GM12874 (cell line): ENCODE measurements at regions not wholly inside any gene's neighbourhood (a gene's known extent, or its start where the extent isn't known, plus 50 kb on each side); places are given as distances from the start of the nearest gene placed in this dataset.

ENCODE experiments used
- TF ChIP-seq, protein P1 (sequence below): IDR thresholded peaks from 2 replicates; pipeline ENCODE4 v1.5.1; 2011; ENCODE audit warnings: low read depth, mild to moderate bottlenecking, control low read depth, low read length, moderate library complexity; ENCODE audit not compliant: insufficient read depth

- TF ChIP-seq, protein P1, sequence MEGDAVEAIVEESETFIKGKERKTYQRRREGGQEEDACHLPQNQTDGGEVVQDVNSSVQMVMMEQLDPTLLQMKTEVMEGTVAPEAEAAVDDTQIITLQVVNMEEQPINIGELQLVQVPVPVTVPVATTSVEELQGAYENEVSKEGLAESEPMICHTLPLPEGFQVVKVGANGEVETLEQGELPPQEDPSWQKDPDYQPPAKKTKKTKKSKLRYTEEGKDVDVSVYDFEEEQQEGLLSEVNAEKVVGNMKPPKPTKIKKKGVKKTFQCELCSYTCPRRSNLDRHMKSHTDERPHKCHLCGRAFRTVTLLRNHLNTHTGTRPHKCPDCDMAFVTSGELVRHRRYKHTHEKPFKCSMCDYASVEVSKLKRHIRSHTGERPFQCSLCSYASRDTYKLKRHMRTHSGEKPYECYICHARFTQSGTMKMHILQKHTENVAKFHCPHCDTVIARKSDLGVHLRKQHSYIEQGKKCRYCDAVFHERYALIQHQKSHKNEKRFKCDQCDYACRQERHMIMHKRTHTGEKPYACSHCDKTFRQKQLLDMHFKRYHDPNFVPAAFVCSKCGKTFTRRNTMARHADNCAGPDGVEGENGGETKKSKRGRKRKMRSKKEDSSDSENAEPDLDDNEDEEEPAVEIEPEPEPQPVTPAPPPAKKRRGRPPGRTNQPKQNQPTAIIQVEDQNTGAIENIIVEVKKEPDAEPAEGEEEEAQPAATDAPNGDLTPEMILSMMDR: no peak
Observed at GRCh38 chr10:2887391-2888070, 179.8 kb upstream of the PFKP start.

DNA sequence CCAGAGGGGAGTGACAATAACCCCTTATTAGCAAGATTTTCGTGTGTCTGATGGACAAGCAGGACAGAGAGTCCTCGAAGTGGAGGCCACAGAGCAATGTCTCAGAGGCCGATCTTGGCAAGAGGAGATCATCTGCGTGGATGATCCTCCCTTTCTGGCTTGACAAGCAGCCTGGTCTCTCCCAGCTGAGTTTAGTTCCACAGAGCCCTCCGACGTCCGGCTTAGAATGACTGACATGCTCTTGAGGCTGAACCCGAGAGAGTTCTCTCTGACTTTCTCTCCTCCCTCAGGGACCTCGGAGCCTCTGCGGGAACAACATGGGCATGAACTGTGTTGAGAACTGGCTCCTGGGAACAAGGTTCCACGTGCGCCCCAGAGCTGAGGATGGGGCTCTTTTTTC, 180.7 kb upstream of the PFKP start:
- TF ChIP-seq, protein P1: no peak

- TF ChIP-seq, protein P1: no peak
Observed at GRCh38 chr10:2885288-2886278, 181.8 kb upstream of the PFKP start.

DNA sequence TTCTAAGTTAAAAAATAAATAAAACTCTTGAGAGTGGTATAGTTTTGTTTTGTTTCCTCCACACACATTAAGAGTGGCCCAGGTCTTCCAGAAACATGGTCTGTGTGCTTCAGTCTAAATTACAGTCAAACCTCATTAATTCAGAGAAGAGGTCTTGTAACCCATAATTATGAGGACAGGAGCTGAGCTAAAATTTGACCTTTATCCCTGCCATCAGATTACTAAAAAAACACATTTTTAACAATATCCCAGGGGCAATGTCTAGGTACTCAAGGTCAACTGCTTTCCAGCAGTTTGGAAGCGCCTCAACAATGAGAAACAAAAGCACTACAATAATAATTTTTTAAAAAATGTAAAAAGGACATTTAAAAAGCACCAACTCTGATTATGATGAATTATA, 184.1 kb upstream of the PFKP start:
- TF ChIP-seq, protein P1: no peak

DNA sequence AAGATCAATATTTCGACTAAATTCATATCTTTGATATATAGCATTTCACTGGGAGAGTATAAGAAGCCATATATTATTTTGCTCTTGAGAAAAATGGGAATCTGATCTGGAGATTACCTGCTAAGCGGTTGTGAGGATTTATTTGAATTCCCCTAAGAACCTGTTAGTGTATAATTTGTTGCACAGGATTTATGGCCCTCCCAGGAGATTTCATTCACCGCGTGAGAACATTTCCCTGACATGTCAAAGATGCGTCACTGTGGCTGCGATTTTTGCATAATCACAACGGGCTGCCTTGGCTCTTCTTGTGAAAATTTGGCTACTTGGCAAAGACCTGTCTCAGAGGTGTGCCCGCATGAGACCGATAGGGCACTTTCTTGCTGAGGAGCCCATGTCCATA, 184.7 kb upstream of the PFKP start:
- TF ChIP-seq, protein P1: no peak

GRCh38 chr10:2881720-2882620, 185.4 kb upstream of the PFKP start:
- TF ChIP-seq, protein P1: no peak

GRCh38 chr10:2878818-2879217, 188.5 kb upstream of the PFKP start:
- TF ChIP-seq, protein P1: no peak
